ENCODE measurements at regions not wholly inside any gene's neighbourhood (a gene's known extent, or its start where the extent isn't known, plus 50 kb on each side); places are given as distances from the start of the nearest gene placed in this dataset.

DNA sequence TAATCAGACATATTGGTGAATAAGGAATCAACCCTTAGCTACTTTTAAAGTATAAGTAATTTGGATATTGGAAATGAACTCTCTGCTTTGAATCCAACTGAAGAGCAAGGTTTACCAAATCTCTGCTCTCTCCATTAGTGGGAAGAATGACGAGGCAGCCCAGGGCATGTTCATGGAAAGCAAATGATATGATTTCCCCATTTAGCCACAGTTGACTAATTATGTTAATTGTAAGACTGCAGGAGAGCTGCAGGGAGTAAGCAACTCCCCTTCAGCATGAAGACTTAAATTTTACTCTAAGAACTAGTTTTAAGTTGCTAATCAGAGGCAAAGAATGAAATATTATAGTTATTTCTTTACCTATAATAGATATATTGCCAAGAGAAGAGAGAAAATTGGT, 194.3 kb upstream of the CD180 start:
- ATAC-seq = no peak
- SMC1A ChIA-PET (ENCODE audit: uncharacterized antibody, unreplicated experiment) = no interaction called here

DNA sequence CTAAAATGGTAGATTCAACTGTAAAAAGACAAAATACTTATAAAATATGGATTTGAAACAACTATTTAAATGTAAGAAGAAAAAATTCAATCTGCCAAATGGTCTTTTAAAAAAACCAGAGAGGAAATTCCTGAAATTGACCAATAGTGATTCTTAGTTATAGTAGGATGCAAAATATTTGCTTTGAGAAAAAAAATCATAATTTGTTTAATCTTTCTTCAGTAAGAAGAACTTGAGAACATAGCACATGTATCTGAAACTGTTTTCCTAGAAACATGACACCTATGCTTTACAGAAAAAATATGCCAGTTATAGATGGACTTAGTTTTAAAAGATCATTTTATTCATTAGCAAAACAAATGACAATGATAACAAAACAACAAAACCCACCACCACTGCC, 186.9 kb upstream of the CD180 start:
- CTCF ChIA-PET = no interaction called here
- RAD21 ChIA-PET (ENCODE audit: unreplicated experiment) = no interaction called here
- no peaks in the 10 kb centered on the region for H4K20me1 ChIP-seq (ENCODE audit: control insufficient read depth, insufficient read depth)
- H3K27me3 ChIP-seq (replicated peaks in 1 of 2; ENCODE audit: control insufficient read depth in 2 of 2, insufficient read depth in 2 of 2, low read length in 1 of 2) = no peaks in the 10 kb centered on the region; a peak in 1 of 4 replicates
- ATAC-seq (no peak), FAIRE-seq (no peak), DNase-seq (ENCODE audit: low read depth, low spot score) (no peak)
- no peaks in the 10 kb centered on the region for H3K36me3 ChIP-seq (ENCODE audit: control insufficient read depth in 2 of 2, insufficient read depth in 2 of 2, low read length in 1 of 2)
- no peaks in the 10 kb centered on the region for H3K79me2 ChIP-seq (ENCODE audit: control insufficient read depth, insufficient read depth, low read length)
- POLR2A ChIA-PET = no interaction called here
- in situ Hi-C loops (cut with MboI) (no loop called here), intact Hi-C loops (cut with micrococcal nuclease; ENCODE audit: unreplicated experiment) (no loop called here)
- H3K4me2 ChIP-seq (ENCODE audit: control insufficient read depth, insufficient read depth) = no peak overlapping the region
- BruUV-seq (replicated peaks) = no TSS peak
- no peak overlapping the region for H3K9ac ChIP-seq (ENCODE audit: control insufficient read depth, insufficient read depth, low read length)
- H3K27ac ChIP-seq (ENCODE audit: control insufficient read depth, insufficient read depth) = no peak overlapping the region
- H2AFZ ChIP-seq (ENCODE audit: control insufficient read depth, low read depth, low read length) = no peak overlapping the region
- no peak overlapping the region for H3K4me3 ChIP-seq
- no peaks in the 10 kb centered on the region for H3K9me3 ChIP-seq (replicated peaks; ENCODE audit: control insufficient read depth, insufficient read depth, low read length)
- no peak for TF ChIP-seq USF1 (IDR thresholded peaks at IDR 0.05; ENCODE audit: borderline replicate concordance, extremely low read length, insufficient read depth, low read depth, low read length)
- TF ChIP-seq BCL11A (IDR thresholded peaks at IDR 0.05; ENCODE audit: low read depth, low read length) = no peak
- no peak for TF ChIP-seq SP1 (IDR thresholded peaks at IDR 0.05; ENCODE audit: low read depth, low read length)
- no peak for TF ChIP-seq SREBF1 (IDR thresholded peaks at IDR 0.05; ENCODE audit: low read length)
- TF ChIP-seq FOXM1 (IDR thresholded peaks at IDR 0.05; ENCODE audit: low read depth, low read length) = no peak
- TF ChIP-seq HCFC1 (IDR thresholded peaks at IDR 0.05; ENCODE audit: low read length) = no peak
- no peak for TF ChIP-seq RAD51 (IDR thresholded peaks at IDR 0.05)
- no peaks in the 10 kb centered on the region for H3K4me1 ChIP-seq (ENCODE audit: control insufficient read depth, insufficient read depth, low read length)
- SMC1A ChIA-PET (ENCODE audit: uncharacterized antibody, unreplicated experiment) = no interaction called here

More for the DNA sequence above, 194.3 kb upstream of the CD180 start:
- Histone ChIP-seq H3K79me2 (ENCODE audit: control insufficient read depth, insufficient read depth, low read length) (no peaks in the 10 kb centered on the region), H3K4me1 (ENCODE audit: control insufficient read depth, insufficient read depth, low read length) (no peaks in the 10 kb centered on the region), H3K36me3 (ENCODE audit: control insufficient read depth in 2 of 2, insufficient read depth in 2 of 2, low read length in 1 of 2) (no peaks in the 10 kb centered on the region), H3K27me3 (replicated peaks in 1 of 2; ENCODE audit: control insufficient read depth in 2 of 2, insufficient read depth in 2 of 2, low read length in 1 of 2) (no peaks in the 10 kb centered on the region; a peak in 1 of 4 replicates), H3K4me2 (ENCODE audit: control insufficient read depth, insufficient read depth) (no peak overlapping the region), H3K27ac (ENCODE audit: control insufficient read depth, insufficient read depth) (no peak overlapping the region), H3K9ac (ENCODE audit: control insufficient read depth, insufficient read depth, low read length) (no peak overlapping the region), H3K4me3 (no peak overlapping the region), H4K20me1 (ENCODE audit: control insufficient read depth, insufficient read depth) (no peaks in the 10 kb centered on the region), H3K9me3 (replicated peaks; ENCODE audit: control insufficient read depth, insufficient read depth, low read length) (no peaks in the 10 kb centered on the region), H2AFZ (ENCODE audit: control insufficient read depth, low read depth, low read length) (no peak overlapping the region)
- RAD21 ChIA-PET (ENCODE audit: unreplicated experiment) = no interaction called here
- no TSS peak for BruUV-seq (replicated peaks)
- FAIRE-seq (no peak), DNase-seq (ENCODE audit: low read depth, low spot score) (no peak)
- CTCF ChIA-PET = no interaction called here
- POLR2A ChIA-PET = no interaction called here
- in situ Hi-C loops (cut with MboI) = no loop called here
- intact Hi-C loops (cut with micrococcal nuclease; ENCODE audit: unreplicated experiment) = no loop called here
- WGBS (ENCODE audit: insufficient coverage, insufficient replicate concordance, low lambda C conversion rate, missing lambda C conversion rate) = 0% methylated on average over 1 of the region's 1 CpG
- no peak for TF ChIP-seq SUPT20H (IDR thresholded peaks at IDR 0.05; ENCODE audit: borderline replicate concordance, control insufficient read depth, low read depth, low read length)
- no peak for TF ChIP-seq DPF2 (IDR thresholded peaks at IDR 0.05)
- TF ChIP-seq SREBF2 (IDR thresholded peaks at IDR 0.05; ENCODE audit: low read length) = no peak
- TF ChIP-seq RUNX3 (IDR thresholded peaks at IDR 0.05; ENCODE audit: low read length) = no peak
- TF ChIP-seq BHLHE40 (IDR thresholded peaks at IDR 0.05; ENCODE audit: borderline replicate concordance in 1 of 2, low read depth in 2 of 2, low read length in 1 of 2) = no peak
